RCC 7860 (cell line): ENCODE measurements at regions not wholly inside any gene's neighbourhood (a gene's known extent, or its start where the extent isn't known, plus 50 kb on each side); places are given as distances from the start of the nearest gene placed in this dataset.

Experiments
- DNase-seq: peaks from one replicate; pipeline ENCODE4 v3.0.0-alpha.2; 2015; ENCODE audit warnings: low spot score
- FAIRE-seq: peaks from 2 replicates; lab custom pipeline; 2012; peaks lifted over from hg19 to GRCh38; lab: Jason Lieb, UNC

GRCh38 chr2:221642447-221642846 is 70.3 kb upstream of the EPHA4 start:
- DNase-seq, result no peak
- FAIRE-seq, result no peak

- no peak for FAIRE-seq
These were observed 69.2 kb upstream of the EPHA4 start for GRCh38 chr2:221641181-221641871.

GRCh38 chr2:221640686-221641085 is 68.6 kb upstream of the EPHA4 start:
- FAIRE-seq (no peak), DNase-seq (no peak)

More at GRCh38 chr2:221641181-221641871, 69.2 kb upstream of the EPHA4 start:
- DNase-seq, result no peak

- FAIRE-seq (no peak), DNase-seq (no peak)
These were observed 65.7 kb upstream of the EPHA4 start for GRCh38 chr2:221637851-221638250.

- FAIRE-seq (peak; percentile 67), DNase-seq (peak; percentile 28)
These were observed 63.8 kb upstream of the EPHA4 start for GRCh38 chr2:221635949-221636348.

GRCh38 chr2:221629468-221629867 is 57.4 kb upstream of the EPHA4 start:
- DNase-seq (peak; percentile 77), FAIRE-seq (peak; percentile 84)

- DNase-seq (no peak), FAIRE-seq (no peak)
These were observed 52.4 kb upstream of the EPHA4 start for GRCh38 chr2:221624475-221624874.
